Chondrocyte (in vitro differentiated cells): ENCODE measurements at regions not wholly inside any gene's neighbourhood (a gene's known extent, or its start where the extent isn't known, plus 50 kb on each side); places are given as distances from the start of the nearest gene placed in this dataset. TPM values are rescaled to one million over a fixed set of nuclear protein-coding genes. Genes with fewer than 3 reads are reported as not detected.

ENCODE experiments used
- DNase-seq: peaks from one replicate; pipeline ENCODE4 v3.0.0; 2021; ENCODE audit warnings: mixed read lengths, low spot score
- H3K27ac Mint-ChIP-seq: one replicate; pipeline ENCODE4 v1.8.0; 2021; ENCODE audit warnings: mild to moderate bottlenecking, moderate library complexity, mixed read lengths; ENCODE audit not compliant: unreplicated experiment
- H3K27me3 Mint-ChIP-seq: 2 replicates; pipeline ENCODE4 v1.8.0; 2021; ENCODE audit warnings: low read depth, mixed read lengths
- H3K36me3 Mint-ChIP-seq: 2 replicates; pipeline ENCODE4 v1.8.0; 2021; ENCODE audit warnings: low read depth, mixed read lengths
- H3K4me1 Mint-ChIP-seq: 2 replicates; pipeline ENCODE4 v1.8.0; 2021; ENCODE audit warnings: low read depth, mild to moderate bottlenecking, mixed read lengths
- H3K4me3 Mint-ChIP-seq: one replicate; pipeline ENCODE4 v1.8.0; 2021; ENCODE audit warnings: mild to moderate bottlenecking, moderate library complexity, mixed read lengths; ENCODE audit not compliant: unreplicated experiment
- H3K9me3 Mint-ChIP-seq: 2 replicates; pipeline ENCODE4 v1.8.0; 2021; ENCODE audit warnings: low read depth, mixed read lengths
- CTCF ChIP-seq: fragments of 200-600 bp; sonication (generic); IDR thresholded peaks from 2 replicates; pipeline ENCODE4 v1.5.0; 2021; ENCODE audit warnings: antibody characterized with exemption, mild to moderate bottlenecking, moderate library complexity
- microRNA-seq: library from miRNA; unstranded; fragments of <30 nt; microRNA quantifications from one replicate; pipeline ENCODE4 v1.2.0, GENCODE V29; 2020; ENCODE audit warnings: borderline number of aligned reads

DNA sequence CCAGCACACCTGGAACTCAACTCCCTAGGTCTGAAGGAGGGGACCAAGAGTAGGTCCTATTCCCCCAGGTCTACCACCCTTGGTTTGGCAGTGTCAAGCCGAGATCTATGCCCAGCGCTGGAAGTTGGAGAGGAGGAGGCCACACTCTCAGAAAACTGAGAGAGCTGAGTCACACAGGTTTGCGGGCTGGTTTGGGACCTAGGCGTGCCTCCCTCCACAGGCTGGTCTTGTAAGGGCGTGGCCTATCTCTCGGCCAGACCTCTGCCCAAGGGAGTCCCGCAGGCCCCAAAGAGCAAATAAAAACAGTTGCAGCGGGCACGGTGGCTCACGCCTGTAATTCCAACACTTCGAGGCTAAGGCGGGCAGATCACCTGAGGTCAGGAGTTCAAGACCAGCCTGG is 52.9 kb upstream of the INTU start:
- Mint-ChIP-seq H3K36me3 (no peaks in the 10 kb centered on the region), H3K4me3 (no peak overlapping the region), H3K27me3 (peaks cover 7% of the 10 kb centered on the region), H3K9me3 (no peaks in the 10 kb centered on the region), H3K4me1 (peaks cover 4% of the 10 kb centered on the region), H3K27ac (no peak overlapping the region)
- TF ChIP-seq CTCF: no peak
- DNase-seq: no peak

DNA sequence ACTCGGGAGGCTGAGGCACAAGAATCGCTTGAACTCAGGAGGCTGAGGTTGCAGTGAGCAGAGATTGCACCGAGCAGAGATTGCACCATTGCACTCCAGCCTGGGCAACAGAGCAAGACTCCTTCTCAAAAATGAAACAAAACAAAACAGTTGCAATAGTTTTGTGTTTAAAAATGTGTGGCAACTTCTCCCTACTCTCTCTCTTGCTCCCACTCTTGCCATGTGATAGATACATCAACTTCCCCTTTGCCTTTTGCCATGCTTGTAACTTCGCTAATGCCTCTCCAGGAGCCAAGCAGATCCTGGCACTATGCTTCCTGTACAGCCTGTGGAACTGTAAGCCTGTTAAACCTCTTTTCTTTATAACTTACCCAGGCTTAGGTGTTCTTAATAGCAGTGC is 52.5 kb upstream of the INTU start:
- peaks cover 7% of the 10 kb centered on the region for H3K27me3 Mint-ChIP-seq
- no peak overlapping the region for H3K27ac Mint-ChIP-seq
- H3K9me3 Mint-ChIP-seq: no peaks in the 10 kb centered on the region
- no peak for DNase-seq
- H3K36me3 Mint-ChIP-seq: no peaks in the 10 kb centered on the region
- H3K4me1 Mint-ChIP-seq: peaks cover 4% of the 10 kb centered on the region
- no peak overlapping the region for H3K4me3 Mint-ChIP-seq
- TF ChIP-seq CTCF: no peak

- Mint-ChIP-seq H3K4me1 (peaks cover 2% of the 10 kb centered on the region), H3K9me3 (no peaks in the 10 kb centered on the region), H3K27me3 (peaks cover 7% of the 10 kb centered on the region), H3K36me3 (no peaks in the 10 kb centered on the region), H3K4me3 (no peak overlapping the region), H3K27ac (no peak overlapping the region)
- TF ChIP-seq CTCF: no peak
- DNase-seq: no peak
Measured at GRCh38 chr4:127580891-127581290, 51.9 kb upstream of the INTU start.

Small RNAs in the stretch of these regions (microRNA-seq; reads per million reads assigned to microRNA genes)
- gene MIR2054: not detected
